Testis (tissue), 2 donors: ENCODE measurements at regions not wholly inside any gene's neighbourhood (a gene's known extent, or its start where the extent isn't known, plus 50 kb on each side); places are given as distances from the start of the nearest gene placed in this dataset.
"Not testable (repeated sequence)": the region's sequence is repeated elsewhere in the genome, so short reads cannot be mapped to it uniquely, and the experiment has no call there.

Source experiments
- CTCF ChIP-seq, 3 experiments: fragments of 450-650 bp in 2 of 3; fragments of 200-600 bp in 1 of 3; sonication (generic) in 1 of 3; IDR thresholded peaks; one replicate each; pipeline ENCODE4 v1.5.1; 2016 to 2019; ENCODE audit warnings: antibody characterized with exemption in 3 of 3, mild to moderate bottlenecking in 2 of 3, moderate library complexity in 1 of 3
- POLR2A ChIP-seq: fragments of 450-650 bp; IDR thresholded peaks from one replicate; pipeline ENCODE4 v1.6.1; 2017; ENCODE audit warnings: antibody characterized with exemption, mild to moderate bottlenecking, moderate library complexity

- TF ChIP-seq CTCF (IDR thresholded peaks at IDR 0.05); POLR2A: not testable (repeated sequence)
These were observed 124.2 kb upstream of the CCZ1B start for GRCh38 chr7:6950231-6950630.
